H9 (cell line): ENCODE measurements at regions not wholly inside any gene's neighbourhood (a gene's known extent, or its start where the extent isn't known, plus 50 kb on each side); places are given as distances from the start of the nearest gene placed in this dataset.

ENCODE experiments used
- DNase-seq: peaks from one replicate; pipeline ENCODE4 v3.0.0-alpha.2; 2017
- H2AFZ ChIP-seq: one replicate; pipeline ENCODE4 v1.6.1; 2013; ENCODE audit warnings: mild to moderate bottlenecking, low read length, control low read depth, moderate library complexity
- H2AK5ac ChIP-seq: 2 replicates; pipeline ENCODE4 v1.6.1; 2013; ENCODE audit warnings: low read length, control low read depth, mixed read lengths; ENCODE audit not compliant: insufficient read length
- H2BK120ac ChIP-seq: one replicate; pipeline ENCODE4 v1.6.1; 2013; ENCODE audit warnings: low read depth, mild to moderate bottlenecking, low read length, control low read depth, inconsistent platforms; ENCODE audit not compliant: poor library complexity, severe bottlenecking
- H2BK12ac ChIP-seq: 2 replicates; pipeline ENCODE4 v1.6.1; 2013; ENCODE audit warnings: low read length, control low read depth, mixed read lengths, low read depth; ENCODE audit not compliant: insufficient read length
- H2BK15ac ChIP-seq: 2 replicates; pipeline ENCODE4 v1.6.1; 2013; ENCODE audit warnings: low read depth, low read length, control low read depth
- H2BK20ac ChIP-seq: one replicate; pipeline ENCODE4 v1.6.1; 2013; ENCODE audit warnings: low read depth, mild to moderate bottlenecking, low read length, control low read depth, inconsistent platforms; ENCODE audit not compliant: poor library complexity, severe bottlenecking
- H2BK5ac ChIP-seq: 2 replicates; pipeline ENCODE4 v1.6.1; 2013; ENCODE audit warnings: low read length, control low read depth, mixed read lengths; ENCODE audit not compliant: insufficient read length
- H3K14ac ChIP-seq: 2 replicates; pipeline ENCODE4 v1.6.1; 2013; ENCODE audit warnings: low read length, control low read depth; ENCODE audit not compliant: insufficient read depth
- H3K18ac ChIP-seq: 2 replicates; pipeline ENCODE4 v1.6.1; 2013; ENCODE audit warnings: low read depth, mild to moderate bottlenecking, mixed read lengths, low read length, control low read depth; ENCODE audit not compliant: insufficient read length
- H3K23ac ChIP-seq: 2 replicates; pipeline ENCODE4 v1.6.1; 2013; ENCODE audit warnings: low read length, control low read depth, mixed read lengths, low read depth; ENCODE audit not compliant: insufficient read length
- H3K23me2 ChIP-seq: 2 replicates; pipeline ENCODE4 v1.6.1; 2013; ENCODE audit warnings: low read depth, mild to moderate bottlenecking, mixed read lengths, low read length, control low read depth; ENCODE audit not compliant: insufficient read length, poor library complexity, severe bottlenecking
- H3K27ac ChIP-seq: 2 replicates; pipeline ENCODE4 v1.5.1; 2013; ENCODE audit warnings: low read length, control low read depth, mixed read lengths, low read depth; ENCODE audit not compliant: insufficient read length
- H3K27me3 ChIP-seq: 2 replicates; pipeline ENCODE4 v1.6.1; 2013; ENCODE audit warnings: low read length, control low read depth, inconsistent platforms; ENCODE audit not compliant: insufficient read depth
- H3K4ac ChIP-seq: 2 replicates; pipeline ENCODE4 v1.6.1; 2013; ENCODE audit warnings: low read depth, mild to moderate bottlenecking, control low read depth, inconsistent platforms, low read length, moderate library complexity
- H3K4me1 ChIP-seq: 2 replicates; pipeline ENCODE4 v1.6.1; 2013; ENCODE audit warnings: low read length, control low read depth, inconsistent platforms; ENCODE audit not compliant: insufficient read depth
- H3K4me2 ChIP-seq: 2 replicates; pipeline ENCODE4 v1.6.1; 2013; ENCODE audit warnings: low read length, control low read depth, mixed read lengths; ENCODE audit not compliant: insufficient read length, insufficient read depth
- H3K56ac ChIP-seq: 2 replicates; pipeline ENCODE4 v1.6.1; 2013; ENCODE audit warnings: low read depth, mild to moderate bottlenecking, mixed read lengths, low read length, control low read depth; ENCODE audit not compliant: insufficient read length
- H3K79me1 ChIP-seq: 2 replicates; pipeline ENCODE4 v1.6.1; 2013; ENCODE audit warnings: low read depth, mild to moderate bottlenecking, moderate library complexity, low read length, control low read depth, inconsistent platforms; ENCODE audit not compliant: insufficient read depth, poor library complexity, severe bottlenecking
- H3K79me2 ChIP-seq: 2 replicates; pipeline ENCODE4 v1.6.1; 2013; ENCODE audit warnings: low read length, control low read depth, inconsistent platforms; ENCODE audit not compliant: insufficient read depth
- H3K9ac ChIP-seq: 2 replicates; pipeline ENCODE4 v1.6.1; 2013; ENCODE audit warnings: low read length, control low read depth, mixed read lengths; ENCODE audit not compliant: insufficient read length; ENCODE audit errors: extremely low read depth
- H3K9me3 ChIP-seq: one replicate; pipeline ENCODE4 v1.6.1; 2013; ENCODE audit warnings: low read depth, low read length, inconsistent platforms; ENCODE audit not compliant: control insufficient read depth
- H3T11ph ChIP-seq: one replicate; pipeline ENCODE4 v1.6.1; 2013; ENCODE audit warnings: mild to moderate bottlenecking, low read length, control low read depth, inconsistent platforms
- H4K20me1 ChIP-seq: one replicate; pipeline ENCODE4 v1.6.1; 2013; ENCODE audit not compliant: control insufficient read depth, insufficient read length, insufficient read depth
- H4K5ac ChIP-seq: 2 replicates; pipeline ENCODE4 v1.6.1; 2013; ENCODE audit warnings: low read depth, mild to moderate bottlenecking, mixed read lengths, low read length, control low read depth; ENCODE audit not compliant: insufficient read length
- H4K8ac ChIP-seq: replicated peaks from 2 replicates; pipeline ENCODE4 v1.6.1; 2013; ENCODE audit warnings: low read length, control low read depth, mixed read lengths, low read depth; ENCODE audit not compliant: insufficient read length
- H4K91ac ChIP-seq: 2 replicates; pipeline ENCODE4 v1.6.1; 2013; ENCODE audit warnings: low read depth, mild to moderate bottlenecking, moderate library complexity, mixed read lengths, low read length, control low read depth; ENCODE audit not compliant: insufficient read length
- H3K27ac Mint-ChIP-seq, 3 experiments: 2 replicates in 2 of 3; 3 replicates in 1 of 3; pipeline ENCODE4 v1.8.0; 2020 to 2021; ENCODE audit warnings: mixed read lengths in 3 of 3, mild to moderate bottlenecking in 1 of 3, moderate library complexity in 1 of 3
- H3K27me3 Mint-ChIP-seq: 2 replicates; pipeline ENCODE4 v1.8.0; 2021; ENCODE audit warnings: low read depth, mild to moderate bottlenecking, moderate library complexity, mixed read lengths
- H3K36me3 Mint-ChIP-seq, 3 experiments: 2 replicates in 2 of 3; 3 replicates in 1 of 3; pipeline ENCODE4 v1.8.0; 2020 to 2021; ENCODE audit warnings: low read depth in 3 of 3, mixed read lengths in 3 of 3; ENCODE audit not compliant: insufficient read depth in 1 of 3
- H3K4me1 Mint-ChIP-seq, 2 experiments: 2 replicates each; pipeline ENCODE4 v1.8.0; 2020; ENCODE audit warnings: mixed read lengths in 2 of 2
- H3K4me3 Mint-ChIP-seq, 2 experiments: 2 replicates in 1 of 2; 3 replicates in 1 of 2; pipeline ENCODE4 v1.8.0; 2020 to 2021; ENCODE audit warnings: mild to moderate bottlenecking in 2 of 2, mixed read lengths in 2 of 2, moderate library complexity in 1 of 2
- H3K9me3 Mint-ChIP-seq, 2 experiments: 2 replicates in 1 of 2; 3 replicates in 1 of 2; pipeline ENCODE4 v1.8.0; 2020; ENCODE audit warnings: mild to moderate bottlenecking in 2 of 2, mixed read lengths in 2 of 2, moderate library complexity in 1 of 2
- WGBS: extraction: QIAGEN DNeasy Blood & Tissue Kit; methylation state at CpG from one replicate; pipeline ENCODE4 v1.1.7; 2013; ENCODE audit warnings: missing lambda C conversion rate, low lambda C conversion rate, mixed read lengths; ENCODE audit not compliant: insufficient read length; ENCODE audit errors: extremely low coverage; 5-methylcytosine and 5-hydroxymethylcytosine counted together
- TF ChIP-seq, protein P1 (sequence below): fragments of 200-600 bp; sonication (generic); conservative IDR thresholded peaks from 3 replicates; pipeline ENCODE4 v1.8.0; 2021; ENCODE audit warnings: antibody characterized with exemption, mild to moderate bottlenecking

GRCh38 chr4:37132975-37133360 is 111.6 kb upstream of the NWD2 start:
- no peak overlapping the region for H3K27ac Mint-ChIP-seq

More at GRCh38 chr4:37132975-37133360, 111.6 kb upstream of the NWD2 start:
- H2BK120ac ChIP-seq = no peak overlapping the region
- no peak overlapping the region for H4K5ac ChIP-seq
- H2BK12ac ChIP-seq = no peak overlapping the region
- no peak overlapping the region for H2AFZ ChIP-seq
- H3K4me1 Mint-ChIP-seq = no peaks in the 10 kb centered on the region
- H3K23ac ChIP-seq = no peak overlapping the region
- H3K79me1 ChIP-seq = no peaks in the 10 kb centered on the region
- no peak for DNase-seq
- WGBS = no CpG with 5 or more reads among the region's 1 CpG
- no peak overlapping the region for H2BK15ac ChIP-seq
- no peaks in the 10 kb centered on the region for H3K23me2 ChIP-seq
- no peaks in the 10 kb centered on the region for H3K4me1 ChIP-seq
- H2BK5ac ChIP-seq = no peak overlapping the region
- no peak overlapping the region for H3K9ac ChIP-seq
- H3K4me3 Mint-ChIP-seq = no peak overlapping the region
- no peak overlapping the region for H3K4me2 ChIP-seq
- H4K20me1 ChIP-seq = no peaks in the 10 kb centered on the region
- no peak overlapping the region for H2AK5ac ChIP-seq
- no peaks in the 10 kb centered on the region for H3K9me3 ChIP-seq
- H3K79me2 ChIP-seq = no peaks in the 10 kb centered on the region
- no peak overlapping the region for H3T11ph ChIP-seq
- no peak overlapping the region for H3K27ac ChIP-seq
- TF ChIP-seq, protein P1, sequence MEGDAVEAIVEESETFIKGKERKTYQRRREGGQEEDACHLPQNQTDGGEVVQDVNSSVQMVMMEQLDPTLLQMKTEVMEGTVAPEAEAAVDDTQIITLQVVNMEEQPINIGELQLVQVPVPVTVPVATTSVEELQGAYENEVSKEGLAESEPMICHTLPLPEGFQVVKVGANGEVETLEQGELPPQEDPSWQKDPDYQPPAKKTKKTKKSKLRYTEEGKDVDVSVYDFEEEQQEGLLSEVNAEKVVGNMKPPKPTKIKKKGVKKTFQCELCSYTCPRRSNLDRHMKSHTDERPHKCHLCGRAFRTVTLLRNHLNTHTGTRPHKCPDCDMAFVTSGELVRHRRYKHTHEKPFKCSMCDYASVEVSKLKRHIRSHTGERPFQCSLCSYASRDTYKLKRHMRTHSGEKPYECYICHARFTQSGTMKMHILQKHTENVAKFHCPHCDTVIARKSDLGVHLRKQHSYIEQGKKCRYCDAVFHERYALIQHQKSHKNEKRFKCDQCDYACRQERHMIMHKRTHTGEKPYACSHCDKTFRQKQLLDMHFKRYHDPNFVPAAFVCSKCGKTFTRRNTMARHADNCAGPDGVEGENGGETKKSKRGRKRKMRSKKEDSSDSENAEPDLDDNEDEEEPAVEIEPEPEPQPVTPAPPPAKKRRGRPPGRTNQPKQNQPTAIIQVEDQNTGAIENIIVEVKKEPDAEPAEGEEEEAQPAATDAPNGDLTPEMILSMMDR = no peak
- H3K36me3 Mint-ChIP-seq = no peaks in the 10 kb centered on the region
- no peaks in the 10 kb centered on the region for H3K27me3 Mint-ChIP-seq
- no peak overlapping the region for H2BK20ac ChIP-seq
- H3K56ac ChIP-seq = no peak overlapping the region
- no peaks in the 10 kb centered on the region for H3K9me3 Mint-ChIP-seq
- H3K18ac ChIP-seq = no peak overlapping the region
- no peak overlapping the region for H4K91ac ChIP-seq
- H3K4ac ChIP-seq = no peak overlapping the region
- no peak overlapping the region for H4K8ac ChIP-seq
- H3K14ac ChIP-seq = no peak overlapping the region
- H3K27me3 ChIP-seq = no peaks in the 10 kb centered on the region
